ENCODE measurements at regions not wholly inside any gene's neighbourhood (a gene's known extent, or its start where the extent isn't known, plus 50 kb on each side); places are given as distances from the start of the nearest gene placed in this dataset.

DNA sequence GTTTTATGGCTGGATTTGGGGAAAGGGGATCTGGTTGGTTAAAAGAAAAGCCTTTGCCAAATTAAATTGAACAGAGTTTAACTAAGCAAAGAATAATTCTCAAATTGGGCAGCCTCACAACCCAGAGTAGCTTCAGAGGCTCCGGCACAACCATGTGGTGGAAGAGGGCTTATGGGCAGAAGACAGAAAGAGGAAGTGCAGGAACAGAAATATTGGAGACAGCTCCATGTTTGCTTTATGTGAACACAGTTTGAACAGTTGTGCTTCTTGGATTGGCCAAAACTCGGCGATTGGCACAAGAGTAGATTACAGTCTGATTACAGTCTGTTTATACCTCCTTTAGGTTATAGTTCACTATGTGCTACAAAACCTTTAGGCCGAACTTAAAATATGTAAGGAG is 562.7 kb downstream of the TRIML1 start:
- TF ChIP-seq GATA3 (IDR thresholded peaks at IDR 0.05; ENCODE audit: low read depth, low read length): no peak
- TF ChIP-seq GATA2 (IDR thresholded peaks at IDR 0.05; ENCODE audit: low read depth, low read length): no peak

Measured in SH-SY5Y (cell line).